HG03196 (cell line): ENCODE measurements at regions not wholly inside any gene's neighbourhood (a gene's known extent, or its start where the extent isn't known, plus 50 kb on each side); places are given as distances from the start of the nearest gene placed in this dataset.
"Not testable (repeated sequence)": the region's sequence is repeated elsewhere in the genome, so short reads cannot be mapped to it uniquely, and the experiment has no call there.

Experiments used
- ATAC-seq: cut with Tn5 transposase; IDR thresholded peaks from one replicate; pipeline ENCODE4 v1.9.1; 2021; ENCODE audit not compliant: unreplicated experiment

- ATAC-seq: no peak
Measured at GRCh38 chr1:163970699-163971098, 588.3 kb upstream of the PBX1 start.

DNA sequence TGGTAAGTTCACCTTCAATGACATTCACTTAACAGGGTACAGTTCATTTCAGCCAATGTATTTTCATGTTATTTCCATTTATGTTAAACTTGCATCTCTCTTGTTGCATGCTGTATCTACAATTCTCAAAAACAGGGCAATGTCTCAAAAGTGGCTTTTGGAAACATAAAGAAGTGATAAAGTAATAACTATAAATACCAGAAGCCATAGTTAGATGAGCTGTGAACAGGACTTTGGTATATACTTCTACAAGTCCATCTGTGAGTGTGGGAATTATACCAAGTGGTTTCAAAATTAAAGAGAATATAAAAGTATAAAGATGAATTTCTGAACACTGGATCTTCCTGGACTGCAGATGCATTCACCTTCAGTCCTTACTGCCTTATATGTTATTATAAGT is 585.4 kb upstream of the PBX1 start:
- no peak for ATAC-seq

DNA sequence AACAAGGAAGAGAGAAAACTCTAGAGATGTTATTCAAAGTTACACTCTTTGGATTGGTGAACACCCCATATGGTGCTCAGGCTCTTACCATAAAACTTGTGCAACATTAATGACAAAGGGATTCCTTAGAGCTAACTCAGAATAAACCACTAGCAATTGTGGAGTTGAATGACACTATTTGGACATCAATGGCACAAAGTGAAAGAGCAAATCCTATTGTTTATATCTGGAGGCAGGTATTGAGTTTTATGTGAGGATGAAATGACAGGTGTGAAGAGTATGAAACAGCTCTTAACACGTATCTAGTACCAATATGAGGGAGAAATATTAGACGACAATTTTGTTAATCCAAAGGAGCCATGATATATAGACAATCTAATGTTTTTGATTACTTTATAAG is 584.9 kb upstream of the PBX1 start:
- ATAC-seq: no peak

GRCh38 chr1:163980394-163980793 is 578.6 kb upstream of the PBX1 start:
- no peak for ATAC-seq

DNA sequence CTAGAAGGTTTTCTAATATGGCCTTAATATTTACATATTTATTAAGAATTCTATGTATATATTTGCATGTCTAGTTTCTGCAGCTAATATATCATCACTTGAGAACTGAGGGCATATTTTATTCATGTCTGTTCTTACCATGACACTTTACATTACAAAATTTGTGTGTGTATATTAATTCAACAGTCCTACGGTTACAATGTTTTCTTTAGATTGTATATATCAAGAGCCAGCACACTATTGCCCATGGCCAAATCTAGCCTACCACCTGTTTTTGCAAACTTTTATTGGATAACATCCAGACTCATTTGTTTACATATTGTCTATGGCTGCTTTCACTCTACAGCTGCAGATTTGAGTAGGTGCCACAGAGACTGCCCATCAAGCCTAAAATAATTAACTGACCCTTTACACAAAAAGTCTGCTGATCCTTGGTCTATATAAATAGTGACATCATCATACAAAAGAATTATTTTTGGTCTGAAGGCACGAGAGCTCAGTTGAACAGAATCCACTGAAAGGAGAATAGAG is 577.4 kb upstream of the PBX1 start:
- ATAC-seq: no peak

GRCh38 chr1:163983097-163983496 is 575.9 kb upstream of the PBX1 start:
- no peak for ATAC-seq

GRCh38 chr1:163985700-163986099 is 573.3 kb upstream of the PBX1 start:
- ATAC-seq: no peak

GRCh38 chr1:163999131-163999530 is 559.9 kb upstream of the PBX1 start:
- ATAC-seq: no peak

DNA sequence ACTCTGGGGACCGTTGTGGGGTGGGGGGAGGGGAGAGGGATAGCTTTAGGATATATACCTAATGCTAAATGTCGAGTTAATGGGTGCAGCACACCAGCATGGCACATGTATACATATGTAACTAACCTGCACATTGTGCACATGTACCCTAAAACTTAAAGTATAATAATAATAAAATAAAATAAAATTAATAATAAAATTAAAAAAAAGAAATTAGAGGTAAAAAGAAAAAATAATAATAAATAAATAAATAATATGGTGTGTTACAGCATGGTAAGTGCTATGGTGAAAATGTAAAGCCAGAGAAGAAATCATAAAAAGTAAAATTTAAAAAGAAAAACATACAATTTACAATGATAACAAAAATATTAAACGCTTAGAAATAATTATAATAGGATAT is 552.8 kb upstream of the PBX1 start:
- ATAC-seq: not testable (repeated sequence)

DNA sequence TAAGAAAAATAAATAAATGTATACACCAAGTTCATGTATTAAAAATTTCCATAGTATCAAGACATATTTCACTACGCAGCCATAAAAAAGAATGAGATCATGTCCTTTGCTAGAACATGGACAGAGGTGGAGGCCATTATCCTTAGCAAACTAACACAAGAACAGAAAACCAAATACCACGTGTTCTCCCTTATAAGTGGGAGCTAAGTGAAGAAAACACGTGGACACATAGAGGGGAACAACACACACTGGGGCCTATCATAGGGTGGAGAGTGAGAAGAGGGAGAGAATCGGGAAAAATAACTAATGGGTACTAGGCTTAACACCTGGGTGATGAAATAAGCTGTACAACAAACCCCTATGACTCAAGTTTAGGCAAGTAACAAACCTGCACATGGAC is 552.4 kb upstream of the PBX1 start:
- no peak for ATAC-seq

- ATAC-seq: no peak
Measured at GRCh38 chr1:164017239-164017638, 541.7 kb upstream of the PBX1 start.

GRCh38 chr1:164020391-164020790 is 538.6 kb upstream of the PBX1 start:
- ATAC-seq: no peak

GRCh38 chr1:164021813-164022212 is 537.2 kb upstream of the PBX1 start:
- no peak for ATAC-seq

DNA sequence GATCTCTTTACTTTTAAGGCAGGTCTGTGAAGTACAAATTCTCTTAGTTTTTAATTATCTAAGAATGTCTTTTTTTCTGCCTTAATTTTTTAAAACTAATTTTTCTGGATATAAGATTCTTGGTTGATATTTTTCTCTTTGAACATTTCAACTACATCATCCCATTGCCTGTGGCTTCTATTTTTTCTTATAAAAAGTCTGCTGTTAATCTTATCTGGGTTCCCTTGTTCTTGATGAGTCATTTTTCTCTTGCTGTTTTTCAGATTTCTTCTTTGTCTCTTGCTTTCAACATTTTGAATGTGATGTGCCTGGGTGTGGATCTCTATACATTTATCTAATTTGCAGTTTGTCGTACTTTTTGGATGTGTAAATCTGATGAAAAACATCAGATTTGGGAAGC is 525.2 kb upstream of the PBX1 start:
- no peak for ATAC-seq

DNA sequence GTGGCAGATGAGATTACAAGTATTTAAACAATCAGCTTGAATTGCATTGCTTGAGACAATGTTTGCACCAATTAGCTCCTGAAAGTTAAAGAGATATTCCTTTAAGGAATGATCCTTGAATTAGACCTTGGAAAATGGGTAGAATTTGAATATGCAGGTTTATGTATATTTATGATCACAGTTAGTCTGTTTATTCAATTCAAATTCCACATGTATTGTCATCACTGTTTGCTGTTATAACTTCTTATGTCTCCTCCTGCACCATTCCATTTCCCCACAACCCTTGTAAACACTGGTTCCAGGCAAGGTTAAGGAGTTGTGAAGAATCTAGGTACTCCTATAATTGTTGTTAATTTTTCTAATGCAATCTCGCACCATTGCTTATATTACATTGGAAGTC is 518.2 kb upstream of the PBX1 start:
- no peak for ATAC-seq

DNA sequence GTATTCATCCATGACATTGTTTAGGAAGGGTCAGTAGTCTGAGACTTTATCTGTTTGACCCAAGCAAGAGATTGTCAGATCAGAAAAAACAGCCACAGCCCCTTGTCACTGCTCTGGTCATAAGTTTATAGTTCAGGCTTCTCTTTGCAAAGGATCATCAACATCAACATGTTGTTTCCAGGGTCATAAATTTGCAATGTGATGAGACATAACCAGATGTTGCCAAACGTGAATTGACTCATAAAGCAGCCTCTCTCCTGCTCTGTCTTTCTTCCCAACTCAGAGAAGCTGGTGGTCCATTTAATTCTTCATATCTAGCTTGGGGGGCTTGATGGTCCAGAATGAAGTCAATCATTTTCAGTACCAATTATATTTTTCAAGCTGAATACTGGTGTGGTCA is 507.2 kb upstream of the PBX1 start:
- ATAC-seq: no peak

- ATAC-seq: no peak
Measured at GRCh38 chr1:164054331-164054730, 504.7 kb upstream of the PBX1 start.

GRCh38 chr1:164058198-164058597 is 500.8 kb upstream of the PBX1 start:
- ATAC-seq: no peak

- no peak for ATAC-seq
Measured at GRCh38 chr1:164061528-164061927, 497.5 kb upstream of the PBX1 start.

- ATAC-seq: no peak
Measured at GRCh38 chr1:164064501-164064900, 494.5 kb upstream of the PBX1 start.

GRCh38 chr1:164071288-164071687 is 487.7 kb upstream of the PBX1 start:
- no peak for ATAC-seq

GRCh38 chr1:164086832-164087231 is 472.2 kb upstream of the PBX1 start:
- ATAC-seq: no peak

GRCh38 chr1:164087906-164088453 is 471.0 kb upstream of the PBX1 start:
- ATAC-seq: no peak
